HG03097 (cell line): ENCODE measurements at regions not wholly inside any gene's neighbourhood (a gene's known extent, or its start where the extent isn't known, plus 50 kb on each side); places are given as distances from the start of the nearest gene placed in this dataset.

Experiments
- ATAC-seq: cut with Tn5 transposase; IDR thresholded peaks from one replicate; pipeline ENCODE4 v1.9.1; 2021; ENCODE audit not compliant: unreplicated experiment, low FRiP score

DNA sequence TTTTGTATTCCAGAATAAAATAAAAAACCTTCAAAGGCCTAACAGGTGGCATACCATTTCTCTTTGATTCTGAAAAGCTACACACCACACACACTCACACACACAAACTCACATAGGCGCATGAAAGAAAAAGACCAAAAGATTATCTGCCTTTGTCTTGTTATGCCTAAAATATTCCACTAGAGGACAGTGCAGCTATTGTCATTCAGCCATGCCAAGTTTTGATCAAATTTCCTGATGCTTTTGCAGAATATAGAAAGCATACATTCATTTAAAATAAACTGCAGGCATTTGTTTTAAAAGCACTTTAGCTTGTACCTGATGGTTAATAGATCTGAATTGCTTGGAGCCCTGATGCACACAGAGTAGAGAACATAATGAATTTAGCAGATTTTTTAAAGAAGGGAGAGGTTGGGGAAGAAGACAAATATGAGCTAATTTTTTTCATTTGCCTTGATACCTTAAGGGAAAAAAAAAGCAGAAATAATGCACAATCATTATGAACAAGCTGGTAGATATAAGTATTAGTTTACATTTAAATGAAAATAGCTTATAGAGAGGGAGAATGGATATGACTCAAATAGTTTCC, 1766.9 kb upstream of the SEL1L start:
- ATAC-seq, result no peak

GRCh38 chr14:83301791-83302190, 1768.1 kb upstream of the SEL1L start:
- no peak for ATAC-seq

DNA sequence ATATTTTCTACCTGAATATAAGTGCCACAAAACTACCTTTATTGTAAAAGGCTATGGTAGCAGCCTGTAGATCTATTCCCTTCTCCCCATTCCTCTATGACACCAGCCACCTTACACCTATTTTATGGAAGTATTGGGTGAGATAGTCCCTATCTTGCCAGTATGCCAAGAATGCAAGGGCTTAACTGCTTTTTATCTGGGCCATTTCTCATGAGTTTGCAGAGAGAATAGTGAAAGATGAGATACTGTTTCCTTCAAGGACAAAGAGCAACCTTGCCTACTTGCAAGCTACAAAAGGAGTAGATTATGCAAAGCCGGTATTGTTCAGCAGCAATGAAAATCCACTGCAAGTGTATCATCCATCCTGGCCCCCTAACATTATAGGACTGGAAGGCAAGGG, 1775.6 kb upstream of the SEL1L start:
- ATAC-seq, result no peak

- no peak for ATAC-seq
Measured at GRCh38 chr14:83309833-83310232, 1776.2 kb upstream of the SEL1L start.

GRCh38 chr14:83312511-83312910, 1778.9 kb upstream of the SEL1L start:
- ATAC-seq, result no peak

DNA sequence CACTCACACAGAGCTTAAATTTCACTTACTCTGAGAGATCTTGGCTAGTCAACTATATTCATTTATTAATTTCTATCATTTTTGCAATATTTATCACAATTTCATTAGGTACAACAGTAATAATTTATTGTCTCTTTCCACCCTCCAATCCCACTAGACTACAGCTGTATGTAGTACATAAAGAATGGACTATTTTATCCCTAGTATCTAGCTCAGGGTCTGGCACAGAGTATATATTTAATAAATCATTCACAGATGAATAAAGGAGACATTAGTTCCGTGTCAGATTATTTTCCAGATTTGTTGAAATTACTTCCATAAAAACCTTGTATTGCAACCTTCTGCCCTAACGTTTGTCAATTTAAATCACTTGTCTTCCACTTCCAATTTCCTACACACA, 1781.1 kb upstream of the SEL1L start:
- ATAC-seq, result no peak

DNA sequence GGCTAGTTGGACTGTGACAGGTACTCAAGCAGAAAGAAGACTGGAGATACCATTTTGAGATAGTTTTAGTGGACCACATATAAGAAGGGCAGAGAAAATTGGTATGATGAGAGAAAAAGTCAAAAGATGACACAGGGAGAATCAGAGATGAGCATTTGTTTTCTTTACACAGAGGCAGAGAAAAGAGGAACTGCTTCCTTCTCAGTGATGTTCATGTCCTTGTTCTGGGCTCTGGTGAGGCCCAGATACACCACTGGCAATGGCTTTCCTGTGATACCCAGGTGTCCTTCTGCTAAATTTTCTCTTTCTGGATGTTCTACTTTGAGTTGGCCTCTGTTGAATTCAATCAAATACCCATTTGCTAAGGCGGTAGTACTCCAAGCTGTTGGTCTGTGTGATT, 1782.7 kb upstream of the SEL1L start:
- no peak for ATAC-seq

- ATAC-seq, result no peak
Measured at GRCh38 chr14:83320837-83321236, 1787.2 kb upstream of the SEL1L start.

- no peak for ATAC-seq
Measured at GRCh38 chr14:83331513-83331912, 1797.9 kb upstream of the SEL1L start.

- ATAC-seq, result no peak
Measured at GRCh38 chr14:83342590-83342989, 1808.9 kb upstream of the SEL1L start.

DNA sequence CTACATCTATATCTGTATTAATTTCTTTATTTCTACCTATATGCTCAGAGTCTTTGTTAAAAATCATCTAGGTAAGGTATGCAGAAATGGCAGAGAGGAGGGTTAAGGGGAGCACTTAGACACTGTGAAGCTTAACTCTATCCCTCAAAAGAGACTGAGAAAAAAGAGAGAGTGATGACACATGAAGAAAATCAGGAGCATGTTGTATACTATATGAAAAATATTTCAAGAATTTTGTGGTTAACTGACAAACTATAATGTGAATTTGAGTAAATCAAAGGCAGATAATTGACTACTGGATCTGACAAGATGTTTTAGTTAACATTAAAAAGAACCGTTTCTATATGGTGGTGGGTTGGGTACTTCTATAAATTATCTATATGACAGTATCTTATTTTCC, 1814.2 kb upstream of the SEL1L start:
- ATAC-seq, result no peak

DNA sequence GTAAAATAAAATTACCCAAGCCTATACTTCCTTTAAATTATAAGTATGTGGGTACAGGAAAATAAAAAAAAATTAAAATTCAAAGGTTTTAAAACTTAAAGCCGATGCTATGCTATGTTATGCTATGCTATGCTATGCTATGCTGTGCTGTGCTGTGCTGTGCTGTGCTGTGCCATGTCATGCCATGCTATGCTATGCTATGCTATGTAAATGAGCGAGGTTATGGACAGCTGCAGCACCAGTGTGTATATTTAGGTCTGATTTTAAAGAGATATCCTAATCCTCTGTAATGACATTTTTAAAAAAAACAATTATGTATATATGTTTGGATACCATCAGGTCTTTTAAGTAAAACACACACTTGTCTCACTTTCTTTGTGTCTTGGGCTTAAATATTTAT, 1822.0 kb upstream of the SEL1L start:
- no peak for ATAC-seq

DNA sequence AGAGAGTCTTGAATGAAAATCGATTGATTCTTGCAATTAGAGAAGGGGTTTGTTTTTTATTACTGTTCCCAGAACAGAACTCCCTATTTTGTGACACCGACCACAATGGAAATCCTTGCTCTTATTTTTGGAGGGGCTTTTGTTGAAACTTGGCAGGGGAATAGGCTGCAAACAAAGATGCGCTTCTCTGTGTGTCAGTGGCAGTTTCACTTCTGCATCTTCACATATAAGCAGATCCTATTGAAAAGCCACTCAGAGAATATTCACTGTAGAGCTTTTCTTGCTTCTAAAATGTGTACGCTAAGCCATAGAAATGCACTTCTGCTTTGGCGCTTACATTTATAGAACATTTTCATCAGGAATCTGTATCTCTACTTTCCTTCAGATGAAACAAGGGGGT, 1822.4 kb upstream of the SEL1L start:
- ATAC-seq, result no peak

GRCh38 chr14:83372271-83372670, 1838.6 kb upstream of the SEL1L start:
- ATAC-seq, result no peak

GRCh38 chr14:83379436-83379835, 1845.8 kb upstream of the SEL1L start:
- ATAC-seq, result no peak

DNA sequence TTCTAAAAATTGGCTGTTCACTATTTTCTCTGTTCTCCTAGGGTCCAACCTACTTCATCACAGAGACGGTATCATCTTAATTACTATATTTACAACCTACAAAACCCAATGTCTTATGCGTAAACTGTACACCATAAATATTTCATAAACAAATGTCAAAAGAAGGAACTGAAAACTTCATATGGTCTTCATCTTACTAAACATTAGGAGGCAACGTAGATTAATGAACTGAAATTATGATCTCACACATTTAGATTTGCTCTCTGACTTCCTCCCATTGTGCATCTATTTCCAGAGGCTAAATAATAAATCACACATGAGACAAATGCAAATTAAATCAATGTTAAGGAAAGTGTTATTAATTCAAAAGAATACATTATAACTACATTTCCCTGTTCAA, 1850.6 kb upstream of the SEL1L start:
- ATAC-seq, result no peak

DNA sequence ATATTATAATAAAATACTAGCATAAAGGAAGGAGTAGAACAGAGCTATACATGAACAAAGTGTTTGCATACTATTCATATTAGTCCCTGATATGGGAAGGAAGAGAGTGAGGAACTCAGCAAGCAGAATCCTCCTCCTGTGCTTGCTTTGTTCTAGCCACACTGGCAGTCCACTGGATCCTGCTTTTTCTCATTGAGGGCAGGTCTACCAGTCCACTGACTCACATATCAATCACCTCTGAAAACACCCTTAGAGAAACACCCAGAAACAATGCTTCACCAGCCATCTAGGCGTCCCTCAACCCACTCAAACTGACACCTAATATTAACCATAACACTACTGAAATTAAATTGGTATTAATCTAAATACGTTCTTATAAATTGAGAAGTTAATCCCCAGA, 1861.7 kb upstream of the SEL1L start:
- ATAC-seq, result no peak

GRCh38 chr14:83416476-83416875, 1882.8 kb upstream of the SEL1L start:
- ATAC-seq, result no peak

GRCh38 chr14:83419420-83419819, 1885.8 kb upstream of the SEL1L start:
- ATAC-seq, result no peak

- ATAC-seq, result no peak
Measured at GRCh38 chr14:83421711-83422110, 1888.1 kb upstream of the SEL1L start.

- no peak for ATAC-seq
Measured at GRCh38 chr14:83425138-83425537, 1891.5 kb upstream of the SEL1L start.

DNA sequence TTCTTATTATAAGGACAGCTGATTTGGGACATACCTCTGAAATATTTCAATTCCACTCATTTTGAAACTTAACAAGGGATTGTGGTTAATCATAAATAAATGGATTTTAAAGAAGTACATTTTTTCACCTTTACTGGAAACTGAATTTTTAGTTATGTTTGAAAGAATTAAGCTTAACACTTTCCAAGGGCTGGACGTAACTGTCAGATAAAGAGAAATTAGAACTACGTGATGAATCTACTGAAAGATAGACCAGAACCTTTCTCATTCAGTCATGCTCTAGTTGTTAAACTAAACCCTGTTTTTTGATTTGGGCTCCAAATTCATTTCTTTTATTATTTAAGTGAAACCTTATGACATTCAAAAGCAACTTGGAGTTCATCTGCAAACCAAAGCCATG, 1892.1 kb upstream of the SEL1L start:
- ATAC-seq, result no peak

GRCh38 chr14:83433618-83434017, 1900.0 kb upstream of the SEL1L start:
- no peak for ATAC-seq
